SK-N-MC (cell line): ENCODE measurements at regions not wholly inside any gene's neighbourhood (a gene's known extent, or its start where the extent isn't known, plus 50 kb on each side); places are given as distances from the start of the nearest gene placed in this dataset.

ENCODE experiments used
- EZH2 ChIP-seq: fragments of 200-600 bp; sonication (generic); IDR thresholded peaks from one replicate; pipeline ENCODE4 v1.6.1; 2017; ENCODE audit warnings: antibody characterized with exemption
- POLR2AphosphoS5 ChIP-seq: IDR thresholded peaks from 2 replicates; pipeline ENCODE4 v1.6.1; 2012; ENCODE audit warnings: mild to moderate bottlenecking, low read depth, low read length, borderline replicate concordance

DNA sequence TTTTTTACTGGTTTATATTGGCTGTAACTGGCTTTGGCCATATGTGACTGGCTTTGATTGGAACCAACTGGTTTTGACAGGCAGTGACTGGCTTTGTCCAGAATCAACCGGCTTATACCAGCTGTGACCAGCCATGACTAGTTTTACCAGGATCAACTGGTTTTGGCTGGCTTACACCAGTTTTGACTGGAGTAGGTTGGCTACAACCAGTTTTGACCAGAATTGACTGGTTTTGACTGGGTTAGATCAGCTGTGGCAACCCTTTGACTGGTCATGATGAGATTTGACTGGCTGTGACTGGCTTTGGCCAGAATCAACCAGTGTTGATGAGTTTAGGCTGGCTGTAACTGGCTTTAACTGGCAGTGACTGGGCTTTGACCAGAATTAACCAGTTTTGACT lies 169.2 kb upstream of the AMOT start:
- TF ChIP-seq POLR2AphosphoS5: no peak
- TF ChIP-seq EZH2: no peak
